ENCODE measurements at regions not wholly inside any gene's neighbourhood (a gene's known extent, or its start where the extent isn't known, plus 50 kb on each side); places are given as distances from the start of the nearest gene placed in this dataset.

DNA sequence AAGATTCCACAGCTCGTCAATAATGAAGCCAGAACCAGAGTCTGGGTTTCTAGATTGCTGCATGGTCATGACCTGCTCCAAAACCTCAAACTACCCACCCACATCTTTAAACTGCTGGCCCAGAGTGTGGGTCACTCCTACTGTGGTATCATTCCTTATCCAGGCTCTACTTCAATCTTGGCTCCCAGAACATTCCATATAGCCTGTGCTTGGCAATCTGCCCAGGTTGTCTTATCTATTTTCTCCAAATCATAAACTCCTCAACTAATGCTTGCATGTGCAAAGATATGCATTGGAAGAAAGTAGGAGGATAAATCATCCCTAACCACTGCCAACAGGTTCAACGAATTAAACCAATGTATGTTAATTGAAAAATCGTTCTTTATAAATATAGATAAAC is 169.7 kb downstream of the ANXA2 start:
- H3K27me3 ChIP-seq (ENCODE audit: insufficient read depth, poor library complexity, severe bottlenecking), result no peaks in the 10 kb centered on the region
- no peak for DNase-seq (ENCODE audit: low read depth in 1 of 2, low spot score in 1 of 2)
- TF ChIP-seq GABPA (IDR thresholded peaks at IDR 0.05; ENCODE audit: low read depth) (no peak), POLR2AphosphoS5 (IDR thresholded peaks at IDR 0.05; ENCODE audit: low read depth) (no peak), SPI1 (IDR thresholded peaks at IDR 0.05; ENCODE audit: borderline replicate concordance, low read depth) (no peak)
- TF ChIP-seq, protein P1, sequence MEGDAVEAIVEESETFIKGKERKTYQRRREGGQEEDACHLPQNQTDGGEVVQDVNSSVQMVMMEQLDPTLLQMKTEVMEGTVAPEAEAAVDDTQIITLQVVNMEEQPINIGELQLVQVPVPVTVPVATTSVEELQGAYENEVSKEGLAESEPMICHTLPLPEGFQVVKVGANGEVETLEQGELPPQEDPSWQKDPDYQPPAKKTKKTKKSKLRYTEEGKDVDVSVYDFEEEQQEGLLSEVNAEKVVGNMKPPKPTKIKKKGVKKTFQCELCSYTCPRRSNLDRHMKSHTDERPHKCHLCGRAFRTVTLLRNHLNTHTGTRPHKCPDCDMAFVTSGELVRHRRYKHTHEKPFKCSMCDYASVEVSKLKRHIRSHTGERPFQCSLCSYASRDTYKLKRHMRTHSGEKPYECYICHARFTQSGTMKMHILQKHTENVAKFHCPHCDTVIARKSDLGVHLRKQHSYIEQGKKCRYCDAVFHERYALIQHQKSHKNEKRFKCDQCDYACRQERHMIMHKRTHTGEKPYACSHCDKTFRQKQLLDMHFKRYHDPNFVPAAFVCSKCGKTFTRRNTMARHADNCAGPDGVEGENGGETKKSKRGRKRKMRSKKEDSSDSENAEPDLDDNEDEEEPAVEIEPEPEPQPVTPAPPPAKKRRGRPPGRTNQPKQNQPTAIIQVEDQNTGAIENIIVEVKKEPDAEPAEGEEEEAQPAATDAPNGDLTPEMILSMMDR (IDR thresholded peaks at IDR 0.05; ENCODE audit: insufficient read depth, low read length), result no peak
- TF ChIP-seq, protein P2, sequence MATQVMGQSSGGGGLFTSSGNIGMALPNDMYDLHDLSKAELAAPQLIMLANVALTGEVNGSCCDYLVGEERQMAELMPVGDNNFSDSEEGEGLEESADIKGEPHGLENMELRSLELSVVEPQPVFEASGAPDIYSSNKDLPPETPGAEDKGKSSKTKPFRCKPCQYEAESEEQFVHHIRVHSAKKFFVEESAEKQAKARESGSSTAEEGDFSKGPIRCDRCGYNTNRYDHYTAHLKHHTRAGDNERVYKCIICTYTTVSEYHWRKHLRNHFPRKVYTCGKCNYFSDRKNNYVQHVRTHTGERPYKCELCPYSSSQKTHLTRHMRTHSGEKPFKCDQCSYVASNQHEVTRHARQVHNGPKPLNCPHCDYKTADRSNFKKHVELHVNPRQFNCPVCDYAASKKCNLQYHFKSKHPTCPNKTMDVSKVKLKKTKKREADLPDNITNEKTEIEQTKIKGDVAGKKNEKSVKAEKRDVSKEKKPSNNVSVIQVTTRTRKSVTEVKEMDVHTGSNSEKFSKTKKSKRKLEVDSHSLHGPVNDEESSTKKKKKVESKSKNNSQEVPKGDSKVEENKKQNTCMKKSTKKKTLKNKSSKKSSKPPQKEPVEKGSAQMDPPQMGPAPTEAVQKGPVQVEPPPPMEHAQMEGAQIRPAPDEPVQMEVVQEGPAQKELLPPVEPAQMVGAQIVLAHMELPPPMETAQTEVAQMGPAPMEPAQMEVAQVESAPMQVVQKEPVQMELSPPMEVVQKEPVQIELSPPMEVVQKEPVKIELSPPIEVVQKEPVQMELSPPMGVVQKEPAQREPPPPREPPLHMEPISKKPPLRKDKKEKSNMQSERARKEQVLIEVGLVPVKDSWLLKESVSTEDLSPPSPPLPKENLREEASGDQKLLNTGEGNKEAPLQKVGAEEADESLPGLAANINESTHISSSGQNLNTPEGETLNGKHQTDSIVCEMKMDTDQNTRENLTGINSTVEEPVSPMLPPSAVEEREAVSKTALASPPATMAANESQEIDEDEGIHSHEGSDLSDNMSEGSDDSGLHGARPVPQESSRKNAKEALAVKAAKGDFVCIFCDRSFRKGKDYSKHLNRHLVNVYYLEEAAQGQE (IDR thresholded peaks at IDR 0.05; ENCODE audit: insufficient replicate concordance, low read depth), result no peak
- H3K27ac ChIP-seq (replicated peaks), result no peak overlapping the region
- no peak overlapping the region for H3K4me3 ChIP-seq (replicated peaks; ENCODE audit: insufficient read depth, low read length)

DNA sequence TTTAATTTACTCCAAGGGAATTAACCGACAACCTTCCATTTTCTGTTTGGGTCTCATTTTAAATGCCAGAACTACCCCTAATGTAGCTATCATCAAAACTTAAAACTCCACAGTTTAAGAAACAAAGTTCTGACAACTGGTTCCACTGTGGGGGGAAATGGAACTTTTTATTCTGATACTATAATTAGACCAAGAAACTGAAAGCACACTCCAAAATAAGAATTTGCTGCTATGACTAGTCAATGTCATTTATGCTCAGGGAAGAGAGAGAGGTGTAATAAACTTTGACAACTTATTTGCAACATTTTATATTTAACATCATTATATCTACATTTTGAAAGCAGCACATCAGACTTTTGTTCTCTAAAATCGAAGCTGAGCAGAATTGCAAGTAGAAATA is 169.2 kb downstream of the ANXA2 start:
- DNase-seq (ENCODE audit: low read depth in 1 of 2, low spot score in 1 of 2), result no peak
- Histone ChIP-seq H3K27me3 (ENCODE audit: insufficient read depth, poor library complexity, severe bottlenecking) (no peaks in the 10 kb centered on the region), H3K4me3 (replicated peaks; ENCODE audit: insufficient read depth, low read length) (no peak overlapping the region), H3K27ac (replicated peaks) (no peak overlapping the region)
- TF ChIP-seq, protein P1 (IDR thresholded peaks at IDR 0.05; ENCODE audit: insufficient read depth, low read length), result no peak

DNA sequence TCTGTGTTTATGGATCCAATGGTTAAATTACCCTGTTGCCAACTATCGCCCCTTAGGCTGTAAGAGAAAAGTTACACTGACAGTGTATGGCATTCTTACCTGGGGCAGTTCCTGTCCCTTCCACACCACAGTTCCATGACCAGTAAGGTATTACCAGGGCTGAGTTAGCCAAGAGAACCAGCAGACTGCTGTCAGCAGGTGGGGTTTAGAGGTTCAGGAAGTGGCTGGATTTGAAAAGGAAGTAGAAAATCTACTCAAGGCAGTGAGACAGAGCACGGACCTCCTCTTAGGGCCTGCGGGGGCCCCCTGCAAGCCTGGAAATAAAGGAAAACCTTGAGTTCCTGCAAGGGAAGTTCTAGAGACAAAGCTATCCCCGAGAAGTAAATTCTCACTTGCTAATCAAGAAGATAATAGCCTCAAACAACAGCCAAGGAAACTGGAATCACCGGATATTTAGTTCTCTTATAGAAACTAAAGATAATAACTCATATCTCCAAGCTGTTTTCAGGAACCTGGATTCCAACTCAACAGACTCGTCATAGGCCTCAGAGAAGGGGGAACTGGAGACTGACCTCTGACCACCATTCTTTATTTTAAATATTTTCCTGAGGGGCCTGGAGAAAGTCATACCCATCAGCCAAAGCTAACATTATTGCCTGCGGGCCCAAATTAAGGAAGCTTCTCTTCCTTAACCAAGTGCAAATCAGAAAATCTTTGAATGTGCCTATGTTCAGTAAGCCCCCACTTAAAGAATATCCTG is 161.7 kb downstream of the ANXA2 start:
- H3K27me3 ChIP-seq (ENCODE audit: insufficient read depth, poor library complexity, severe bottlenecking), result no peaks in the 10 kb centered on the region
- TF ChIP-seq GABPA (IDR thresholded peaks at IDR 0.05; ENCODE audit: low read depth) (no peak), POLR2AphosphoS5 (IDR thresholded peaks at IDR 0.05; ENCODE audit: low read depth) (no peak), SPI1 (IDR thresholded peaks at IDR 0.05; ENCODE audit: borderline replicate concordance, low read depth) (no peak)
- TF ChIP-seq, protein P2 (IDR thresholded peaks at IDR 0.05; ENCODE audit: insufficient replicate concordance, low read depth), result no peak
- TF ChIP-seq, protein P1 (IDR thresholded peaks at IDR 0.05; ENCODE audit: insufficient read depth, low read length), result no peak
- no peak overlapping the region for H3K27ac ChIP-seq (replicated peaks)
- H3K4me3 ChIP-seq (replicated peaks; ENCODE audit: insufficient read depth, low read length), result no peak overlapping the region
- DNase-seq (ENCODE audit: low read depth in 1 of 2, low spot score in 1 of 2), result no peak

DNA sequence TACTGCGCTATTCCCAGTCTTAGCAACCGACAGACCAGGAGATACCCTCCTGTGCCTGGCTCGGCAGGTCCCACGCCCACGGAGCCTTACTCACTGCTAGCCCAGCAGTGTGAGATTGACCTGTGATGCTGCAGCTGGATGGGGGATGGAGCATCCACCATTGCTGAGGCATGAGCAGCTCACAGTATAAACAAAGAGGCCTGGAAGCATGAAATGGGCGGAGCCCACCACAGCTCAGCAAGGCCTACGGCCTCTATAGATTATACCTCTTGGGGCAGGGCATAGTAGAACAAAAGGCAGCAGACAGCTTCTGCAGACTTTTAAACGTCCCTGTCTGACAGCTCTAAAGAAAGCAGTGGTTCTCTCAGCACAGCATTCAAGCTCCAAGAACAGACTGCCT is 160.3 kb downstream of the ANXA2 start:
- H3K27me3 ChIP-seq (ENCODE audit: insufficient read depth, poor library complexity, severe bottlenecking), result no peaks in the 10 kb centered on the region
- H3K27ac ChIP-seq (replicated peaks), result no peak overlapping the region
- TF ChIP-seq, protein P2 (IDR thresholded peaks at IDR 0.05; ENCODE audit: insufficient replicate concordance, low read depth), result no peak
- TF ChIP-seq POLR2AphosphoS5 (IDR thresholded peaks at IDR 0.05; ENCODE audit: low read depth), result no peak
- no peak for TF ChIP-seq SPI1 (IDR thresholded peaks at IDR 0.05; ENCODE audit: borderline replicate concordance, low read depth)
- TF ChIP-seq GABPA (IDR thresholded peaks at IDR 0.05; ENCODE audit: low read depth), result no peak
- TF ChIP-seq, protein P1 (IDR thresholded peaks at IDR 0.05; ENCODE audit: insufficient read depth, low read length), result no peak
- H3K4me3 ChIP-seq (replicated peaks; ENCODE audit: insufficient read depth, low read length), result no peak overlapping the region
- no peak for DNase-seq (ENCODE audit: low read depth in 1 of 2, low spot score in 1 of 2)

Data from HL-60 (cell line).